Lower lobe of right lung (tissue), 2 donors: ENCODE measurements at regions not wholly inside any gene's neighbourhood (a gene's known extent, or its start where the extent isn't known, plus 50 kb on each side); places are given as distances from the start of the nearest gene placed in this dataset.

Experiments
- ATAC-seq, 2 donors: fragments of 200-7000 bp; cut with Tn5 transposase; one replicate each; pipeline ENCODE4 v1.9.1; 2020 to 2022; ENCODE audit warnings: mild to moderate bottlenecking in 2 of 2, moderate library complexity in 2 of 2
- DNase-seq: peaks from one replicate; pipeline ENCODE4 v3.0.0-alpha.2; 2020
- H3K27ac ChIP-seq: fragments of 200-600 bp; one replicate; pipeline ENCODE4 v1.8.0; 2022
- H3K27me3 ChIP-seq: fragments of 200-600 bp; one replicate; pipeline ENCODE4 v1.8.0; 2022; ENCODE audit warnings: low read depth
- H3K36me3 ChIP-seq: fragments of 200-600 bp; one replicate; pipeline ENCODE4 v1.8.0; 2022; ENCODE audit warnings: mild to moderate bottlenecking
- H3K4me1 ChIP-seq: fragments of 200-600 bp; one replicate; pipeline ENCODE4 v1.8.0; 2022
- H3K4me3 ChIP-seq: fragments of 200-600 bp; one replicate; pipeline ENCODE4 v1.8.0; 2022; ENCODE audit warnings: mild to moderate bottlenecking
- H3K9me3 ChIP-seq: fragments of 200-600 bp; one replicate; pipeline ENCODE4 v1.8.0; 2022
- intact Hi-C: fragments of 100-400 bp; cut with DNase I; formaldehyde crosslinking; loops from one replicate; pipeline ENCODE4 v1.11.0; 2022
- TF ChIP-seq, protein P1 (sequence below): fragments of 200-600 bp; IDR thresholded peaks from one replicate; pipeline ENCODE4 v1.8.0; 2022; ENCODE audit warnings: antibody characterized with exemption, mild to moderate bottlenecking
- donor health status: DM: no; HTN: yes; CAD: no; lungs with severe emphysema.

DNA sequence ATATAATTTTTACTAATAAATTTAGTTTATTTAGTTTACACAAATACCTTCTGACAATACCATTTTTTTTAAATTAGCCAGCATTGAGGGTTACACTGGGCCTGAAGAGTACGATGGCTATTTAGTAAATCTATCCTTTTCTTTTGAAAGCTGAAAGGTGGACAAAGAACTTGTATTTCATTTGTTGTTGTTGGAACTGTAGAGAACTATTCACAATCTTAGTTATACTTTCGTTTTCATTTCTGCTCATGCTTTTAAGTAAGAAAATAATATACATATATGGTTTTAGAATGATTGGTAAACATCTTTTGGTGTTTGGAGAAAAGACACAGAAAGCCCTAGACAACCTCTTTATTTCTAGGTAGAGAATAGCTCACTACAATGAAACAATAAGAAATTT is 165.3 kb upstream of the FAM83B start:
- Histone ChIP-seq H3K27me3 (no peaks in the 10 kb centered on the region), H3K36me3 (no peaks in the 10 kb centered on the region), H3K4me1 (no peaks in the 10 kb centered on the region), H3K27ac (no peak overlapping the region), H3K9me3 (no peaks in the 10 kb centered on the region), H3K4me3 (no peak overlapping the region)
- no peak for ATAC-seq
- TF ChIP-seq, protein P1, sequence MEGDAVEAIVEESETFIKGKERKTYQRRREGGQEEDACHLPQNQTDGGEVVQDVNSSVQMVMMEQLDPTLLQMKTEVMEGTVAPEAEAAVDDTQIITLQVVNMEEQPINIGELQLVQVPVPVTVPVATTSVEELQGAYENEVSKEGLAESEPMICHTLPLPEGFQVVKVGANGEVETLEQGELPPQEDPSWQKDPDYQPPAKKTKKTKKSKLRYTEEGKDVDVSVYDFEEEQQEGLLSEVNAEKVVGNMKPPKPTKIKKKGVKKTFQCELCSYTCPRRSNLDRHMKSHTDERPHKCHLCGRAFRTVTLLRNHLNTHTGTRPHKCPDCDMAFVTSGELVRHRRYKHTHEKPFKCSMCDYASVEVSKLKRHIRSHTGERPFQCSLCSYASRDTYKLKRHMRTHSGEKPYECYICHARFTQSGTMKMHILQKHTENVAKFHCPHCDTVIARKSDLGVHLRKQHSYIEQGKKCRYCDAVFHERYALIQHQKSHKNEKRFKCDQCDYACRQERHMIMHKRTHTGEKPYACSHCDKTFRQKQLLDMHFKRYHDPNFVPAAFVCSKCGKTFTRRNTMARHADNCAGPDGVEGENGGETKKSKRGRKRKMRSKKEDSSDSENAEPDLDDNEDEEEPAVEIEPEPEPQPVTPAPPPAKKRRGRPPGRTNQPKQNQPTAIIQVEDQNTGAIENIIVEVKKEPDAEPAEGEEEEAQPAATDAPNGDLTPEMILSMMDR: no peak
- intact Hi-C loops: no loop called here
- DNase-seq: no peak

DNA sequence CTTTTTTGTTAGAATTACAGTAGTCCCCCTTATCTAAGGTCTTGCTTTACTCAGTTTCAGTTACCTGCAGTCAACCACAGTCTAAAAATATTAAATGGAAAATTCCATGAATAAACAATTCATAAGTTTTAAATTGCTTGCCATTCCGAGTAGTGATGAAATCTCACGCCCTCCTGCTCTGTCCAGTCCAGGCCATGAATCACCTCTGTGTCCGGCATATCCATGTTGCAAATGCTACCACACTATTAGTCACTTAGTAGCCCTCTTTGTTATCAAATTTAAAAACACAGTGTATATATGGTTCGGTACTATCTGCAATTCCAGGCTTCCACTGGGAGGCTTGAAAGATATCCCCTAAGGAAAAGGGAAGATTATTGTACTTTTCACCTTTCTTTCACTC is 164.6 kb upstream of the FAM83B start:
- no peak for DNase-seq
- Histone ChIP-seq H3K27me3 (no peaks in the 10 kb centered on the region), H3K4me1 (no peaks in the 10 kb centered on the region), H3K4me3 (no peak overlapping the region), H3K27ac (no peak overlapping the region), H3K36me3 (no peaks in the 10 kb centered on the region), H3K9me3 (no peaks in the 10 kb centered on the region)
- TF ChIP-seq, protein P1: no peak
- no peak for ATAC-seq
- intact Hi-C loops: no loop called here

DNA sequence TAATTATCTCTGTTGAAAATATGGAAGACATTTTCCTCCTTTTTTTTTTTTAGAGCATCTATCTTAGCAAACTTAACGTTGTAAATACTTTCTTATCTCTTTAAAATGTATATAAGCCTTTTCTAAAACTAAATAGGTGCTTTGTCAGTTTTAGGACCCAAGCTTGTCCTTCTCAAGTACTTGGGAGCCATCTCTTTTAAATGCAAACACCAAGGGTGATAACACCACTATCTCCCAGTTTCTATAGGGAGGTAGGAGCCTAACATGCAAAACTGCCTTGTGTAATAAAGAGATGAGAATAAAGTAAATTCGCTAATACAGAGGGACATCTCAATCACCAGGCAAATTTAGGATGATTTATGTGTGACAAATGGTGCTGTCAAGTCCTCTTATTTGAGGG is 157.0 kb upstream of the FAM83B start:
- Histone ChIP-seq H3K27ac (no peak overlapping the region), H3K4me1 (no peaks in the 10 kb centered on the region), H3K36me3 (no peaks in the 10 kb centered on the region), H3K9me3 (no peaks in the 10 kb centered on the region), H3K27me3 (no peaks in the 10 kb centered on the region), H3K4me3 (no peak overlapping the region)
- no peak for DNase-seq
- TF ChIP-seq, protein P1: no peak
- intact Hi-C loops: no loop called here
- no peak for ATAC-seq

DNA sequence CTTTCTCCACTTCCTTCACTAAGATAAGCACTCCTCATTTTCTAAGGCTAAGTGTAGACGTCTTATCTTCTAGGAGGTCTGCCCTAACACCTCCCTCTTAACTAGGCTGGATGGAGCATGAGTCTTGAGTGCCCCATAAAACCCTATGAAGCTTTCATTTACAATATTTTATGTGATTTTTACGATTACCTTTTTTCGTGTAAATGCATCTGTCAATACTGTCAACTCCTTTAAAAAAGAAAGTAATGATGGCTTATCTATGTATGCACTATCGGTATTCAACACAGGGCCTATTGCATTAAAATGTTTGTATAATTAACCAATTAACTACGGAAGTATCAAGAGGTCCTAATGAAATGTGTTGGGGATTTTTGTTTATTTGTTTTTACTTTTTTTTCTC is 156.0 kb upstream of the FAM83B start:
- H3K36me3 ChIP-seq: no peaks in the 10 kb centered on the region
- no peaks in the 10 kb centered on the region for H3K4me1 ChIP-seq
- intact Hi-C loops: no loop called here
- no peak overlapping the region for H3K27ac ChIP-seq
- ATAC-seq (no peak), DNase-seq (no peak)
- H3K27me3 ChIP-seq: no peaks in the 10 kb centered on the region
- TF ChIP-seq, protein P1: no peak
- no peaks in the 10 kb centered on the region for H3K9me3 ChIP-seq
- H3K4me3 ChIP-seq: no peak overlapping the region

DNA sequence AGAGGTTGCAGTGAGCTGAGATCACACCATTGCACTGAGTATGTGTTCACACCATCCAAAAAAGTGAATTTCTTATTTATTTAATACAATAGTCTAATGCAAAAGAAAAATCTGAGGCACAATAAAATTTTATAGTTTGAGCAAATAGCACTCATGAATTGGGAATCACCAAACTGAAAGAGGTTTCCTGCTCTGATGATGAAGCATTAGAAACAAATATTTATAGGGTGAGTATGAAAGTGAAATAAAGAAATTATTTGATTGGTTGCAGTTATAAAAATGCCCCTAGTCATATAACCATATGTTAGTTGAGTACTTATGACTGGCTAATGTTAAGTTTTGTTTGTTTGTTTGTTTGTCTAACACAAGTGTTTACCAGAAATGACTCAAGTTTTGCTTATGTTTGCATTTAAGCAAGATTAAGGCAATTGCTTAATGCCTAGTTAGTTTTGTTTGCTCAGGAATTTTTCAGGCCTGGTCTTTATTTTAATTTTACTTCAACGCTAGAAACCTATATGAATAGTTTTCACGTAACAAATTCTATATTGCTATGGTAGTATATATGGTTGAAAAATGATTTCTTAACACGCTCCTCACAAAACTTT is 151.5 kb upstream of the FAM83B start:
- intact Hi-C loops: no loop called here
- TF ChIP-seq, protein P1: no peak
- Histone ChIP-seq H3K4me3 (no peak overlapping the region), H3K4me1 (no peaks in the 10 kb centered on the region), H3K27me3 (no peaks in the 10 kb centered on the region), H3K9me3 (no peaks in the 10 kb centered on the region), H3K36me3 (no peaks in the 10 kb centered on the region), H3K27ac (no peak overlapping the region)
- DNase-seq (no peak), ATAC-seq (no peak)

DNA sequence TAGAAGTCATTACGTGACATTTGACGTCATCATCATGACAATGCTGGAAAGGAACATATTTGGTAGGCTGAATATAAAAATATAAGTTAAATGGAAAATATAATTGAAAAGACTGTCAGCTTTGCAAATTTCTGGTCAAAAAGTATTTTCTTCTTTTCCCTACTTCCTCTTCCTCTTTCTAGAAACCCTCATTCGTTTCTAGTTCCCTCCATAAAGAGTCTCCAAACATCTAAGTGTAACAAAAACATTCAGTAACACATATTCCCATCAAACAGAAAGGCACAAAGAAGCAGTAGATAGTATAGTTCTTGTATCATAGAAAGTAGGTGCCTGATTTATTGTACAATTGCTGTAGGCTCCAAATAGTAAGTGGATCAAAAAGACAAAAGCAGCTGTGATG is 150.8 kb upstream of the FAM83B start:
- H3K36me3 ChIP-seq: no peaks in the 10 kb centered on the region
- H3K27me3 ChIP-seq: no peaks in the 10 kb centered on the region
- no peaks in the 10 kb centered on the region for H3K4me1 ChIP-seq
- intact Hi-C loops: no loop called here
- TF ChIP-seq, protein P1: no peak
- ATAC-seq (no peak), DNase-seq (no peak)
- no peak overlapping the region for H3K27ac ChIP-seq
- H3K9me3 ChIP-seq: no peaks in the 10 kb centered on the region
- H3K4me3 ChIP-seq: no peak overlapping the region
